ENCODE measurements at regions not wholly inside any gene's neighbourhood (a gene's known extent, or its start where the extent isn't known, plus 50 kb on each side); places are given as distances from the start of the nearest gene placed in this dataset.

DNA sequence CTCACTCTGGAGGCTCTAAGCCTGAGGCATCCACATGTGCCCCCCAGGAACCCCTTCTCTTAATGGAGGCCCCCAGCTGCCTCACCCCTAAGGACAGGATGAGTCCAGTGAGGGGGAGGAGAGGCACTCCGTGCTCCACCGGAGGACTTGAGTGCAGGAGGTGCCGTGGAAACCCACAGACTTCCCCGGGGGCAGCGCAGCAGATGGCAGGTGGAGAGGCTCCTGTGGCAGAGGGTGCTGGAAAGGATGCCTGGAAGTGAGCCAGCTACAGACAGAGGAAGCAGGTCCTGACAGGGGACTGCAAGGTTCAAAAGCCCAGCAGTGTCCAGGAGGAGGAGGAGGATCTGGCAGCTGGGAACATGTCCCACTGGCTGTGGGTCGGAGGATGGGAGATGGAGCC, 1384.0 kb downstream of the TBC1D22A start:
- no peak for DNase-seq (ENCODE audit: low spot score)

DNA sequence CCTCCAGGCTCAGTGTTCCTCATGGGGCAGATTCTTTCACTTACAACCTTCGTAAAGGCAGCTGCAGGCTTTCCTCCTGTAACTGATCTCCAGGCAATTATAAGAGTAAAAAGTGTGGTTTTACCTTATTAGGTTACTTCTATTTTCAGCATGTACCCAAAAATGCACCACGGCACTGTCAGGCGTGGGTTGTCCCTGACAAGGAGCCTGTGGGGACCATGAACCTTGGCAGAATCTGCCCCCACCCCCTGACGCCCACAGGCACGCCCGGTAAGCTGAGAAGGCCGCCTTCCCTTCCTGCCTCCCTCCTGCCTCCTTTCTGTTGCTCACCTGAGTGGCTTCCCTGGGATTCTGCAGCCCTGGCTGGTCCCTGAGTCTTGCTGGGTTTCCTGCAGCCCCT, 1383.3 kb downstream of the TBC1D22A start:
- no peak for DNase-seq (ENCODE audit: low spot score)

DNA sequence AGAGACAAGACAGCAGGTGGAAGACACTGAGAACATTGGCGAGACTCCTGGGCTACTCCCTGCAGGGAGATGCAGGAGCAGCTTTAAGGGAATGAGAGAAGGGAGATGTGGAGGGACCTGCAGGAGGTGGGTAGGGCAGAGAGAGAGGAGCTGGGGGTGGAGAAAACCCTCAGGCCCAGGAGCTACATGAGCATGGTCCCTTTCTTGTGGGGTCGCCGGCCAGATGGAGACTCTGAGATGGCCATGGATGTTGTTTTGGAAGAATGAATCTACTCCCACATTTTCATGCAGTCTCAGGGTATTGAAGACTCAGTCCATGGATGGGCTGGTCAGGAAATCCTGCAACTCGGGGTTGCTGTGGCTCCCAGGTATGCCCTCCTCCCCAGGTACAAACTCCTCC, 1381.9 kb downstream of the TBC1D22A start:
- DNase-seq (ENCODE audit: low spot score): no peak

DNA sequence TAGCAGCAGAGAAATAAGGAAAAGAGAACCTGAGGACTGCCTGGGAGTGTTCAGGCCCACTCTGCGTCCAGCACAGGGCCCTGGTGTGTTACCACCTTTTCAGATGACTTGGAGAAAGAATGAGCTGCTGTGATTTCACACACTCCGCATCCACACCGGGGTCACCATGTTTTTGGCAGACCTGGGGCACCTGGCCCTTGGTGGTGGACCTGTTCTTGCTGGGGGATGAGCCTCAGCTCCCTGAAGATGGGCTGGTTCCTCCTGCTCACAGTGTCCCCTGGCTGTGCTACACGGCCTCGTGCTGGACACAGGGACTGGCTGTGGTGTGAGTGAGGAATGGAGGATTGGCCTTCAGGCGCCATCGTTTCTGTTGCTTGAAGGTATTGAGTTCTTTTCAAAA, 1381.4 kb downstream of the TBC1D22A start:
- no peak for DNase-seq (ENCODE audit: low spot score)

DNA sequence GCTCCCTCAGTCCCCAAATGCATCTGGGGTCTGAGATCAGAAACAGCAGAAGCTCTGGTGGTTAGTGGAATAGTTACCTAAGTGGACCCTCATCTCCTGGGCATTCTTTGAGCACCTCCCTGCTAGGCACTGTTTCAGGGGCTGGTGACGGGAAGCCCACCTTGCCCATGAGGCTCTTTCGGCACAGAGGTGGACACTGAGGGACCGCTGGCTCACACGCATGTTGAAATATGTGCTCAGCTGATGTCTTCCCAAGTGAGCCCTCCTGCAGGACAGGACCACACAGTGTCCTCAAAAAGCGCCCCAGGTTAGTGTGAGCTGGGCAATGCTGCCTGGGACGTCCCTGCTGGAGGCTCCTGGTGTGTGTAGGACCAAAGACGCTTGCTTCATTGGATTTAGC, 1379.9 kb downstream of the TBC1D22A start:
- DNase-seq (ENCODE audit: low spot score): no peak

DNA sequence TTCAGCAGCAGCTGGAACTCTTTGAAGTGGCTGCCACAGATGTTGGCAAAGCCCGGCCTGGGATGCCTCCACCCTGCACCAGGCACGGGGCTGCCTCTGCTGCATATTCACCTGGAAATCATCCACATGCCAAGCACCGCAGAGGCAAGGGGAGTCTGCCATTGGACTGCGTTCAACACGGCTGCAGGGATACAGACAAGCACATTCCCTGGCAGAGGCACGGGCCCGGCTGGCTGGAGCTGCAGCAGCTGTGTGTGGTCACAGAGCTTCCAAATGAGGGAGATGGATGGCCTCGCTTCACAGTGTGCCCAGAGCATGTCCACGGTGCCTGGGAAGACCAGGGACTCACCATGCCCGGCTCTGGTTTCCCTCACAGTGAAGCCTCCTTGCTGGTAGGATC, 1378.9 kb downstream of the TBC1D22A start:
- DNase-seq (ENCODE audit: low spot score): no peak

DNA sequence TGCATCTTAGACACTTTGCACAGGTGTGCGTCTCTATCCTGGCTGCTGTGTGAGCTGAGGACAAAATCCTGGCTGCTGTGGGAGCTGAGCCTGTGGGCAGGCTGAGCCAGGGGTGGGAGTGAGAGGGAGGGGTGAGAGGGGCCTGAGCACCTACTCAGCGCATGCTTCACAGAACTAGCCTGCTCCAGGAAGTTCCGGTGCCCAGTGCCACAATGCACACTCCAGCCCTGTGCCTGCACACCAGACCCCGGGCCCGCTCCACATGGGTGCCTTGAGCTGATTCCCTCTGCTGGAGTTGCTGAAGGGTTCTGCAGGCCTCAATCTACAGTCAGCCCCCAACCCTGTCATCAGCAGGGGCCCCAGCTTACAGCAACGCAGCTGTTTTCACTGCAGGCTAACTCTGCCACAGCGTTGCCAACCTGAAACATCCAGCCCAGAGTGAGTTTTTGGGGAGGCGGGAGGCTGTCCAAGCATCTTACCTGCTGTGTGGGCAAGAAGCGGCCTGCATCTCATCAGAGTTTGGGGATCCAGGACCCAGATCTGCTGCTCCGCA, 1377.9 kb downstream of the TBC1D22A start:
- no peak for DNase-seq (ENCODE audit: low spot score)

DNA sequence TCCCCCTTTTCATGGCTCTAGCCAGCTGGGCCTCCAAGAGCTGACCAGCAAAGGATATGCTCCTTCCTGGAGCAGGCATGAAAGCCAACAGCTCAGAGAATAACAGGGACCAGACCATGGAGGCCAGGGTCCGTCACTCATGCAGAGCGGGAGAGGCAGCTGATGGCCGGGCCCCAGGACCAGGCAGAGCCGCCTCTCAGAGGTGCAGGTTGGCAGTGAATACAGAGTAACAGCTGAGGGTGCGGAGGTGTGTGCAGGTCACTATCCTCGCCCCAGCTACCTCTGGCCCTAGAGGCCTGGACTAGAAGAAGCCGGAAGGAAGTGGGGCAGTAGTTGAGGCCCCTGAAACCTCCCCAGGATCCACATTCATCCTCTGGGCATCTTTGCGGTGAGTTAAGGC, 1377.3 kb downstream of the TBC1D22A start:
- DNase-seq (ENCODE audit: low spot score): no peak

DNA sequence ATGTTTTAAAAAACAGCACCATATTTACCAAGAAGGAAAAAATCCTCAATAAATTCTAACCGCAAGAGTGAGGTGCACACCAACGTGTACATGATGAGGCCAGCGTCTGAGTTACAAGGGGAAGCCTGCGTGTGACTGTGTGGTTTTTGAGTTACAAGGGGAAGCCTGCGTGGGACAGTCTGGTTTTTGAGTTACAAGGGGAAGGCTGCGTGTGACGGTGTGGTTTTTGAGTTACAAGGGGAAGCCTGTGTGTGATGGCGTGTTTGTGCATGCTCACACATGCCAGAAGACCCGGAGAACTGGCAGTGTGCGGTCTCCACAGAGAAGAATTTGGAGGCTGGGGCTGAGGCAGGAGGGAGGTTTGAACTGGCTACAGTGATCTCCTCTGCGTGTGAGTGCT, 1376.4 kb downstream of the TBC1D22A start:
- no peak for DNase-seq (ENCODE audit: low spot score)

DNA sequence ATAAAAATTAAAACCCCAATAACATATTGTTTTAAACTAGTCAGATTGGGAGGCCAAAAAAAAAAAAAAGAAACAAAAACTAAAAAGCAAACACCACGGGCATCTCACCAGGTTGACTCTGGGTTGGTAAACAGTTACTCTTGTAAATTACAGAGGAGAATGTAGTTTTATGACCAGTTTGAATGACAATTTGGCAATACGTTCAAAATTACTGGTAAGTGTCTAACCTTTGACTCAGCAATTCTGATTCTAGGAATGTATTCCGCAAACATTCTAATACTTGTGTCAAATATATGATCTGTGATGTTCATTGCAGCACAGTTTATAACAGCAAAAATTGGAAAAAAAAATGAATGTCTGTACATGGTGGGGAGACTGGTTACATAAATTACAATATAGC, 1376.0 kb downstream of the TBC1D22A start:
- DNase-seq (ENCODE audit: low spot score): no peak

DNA sequence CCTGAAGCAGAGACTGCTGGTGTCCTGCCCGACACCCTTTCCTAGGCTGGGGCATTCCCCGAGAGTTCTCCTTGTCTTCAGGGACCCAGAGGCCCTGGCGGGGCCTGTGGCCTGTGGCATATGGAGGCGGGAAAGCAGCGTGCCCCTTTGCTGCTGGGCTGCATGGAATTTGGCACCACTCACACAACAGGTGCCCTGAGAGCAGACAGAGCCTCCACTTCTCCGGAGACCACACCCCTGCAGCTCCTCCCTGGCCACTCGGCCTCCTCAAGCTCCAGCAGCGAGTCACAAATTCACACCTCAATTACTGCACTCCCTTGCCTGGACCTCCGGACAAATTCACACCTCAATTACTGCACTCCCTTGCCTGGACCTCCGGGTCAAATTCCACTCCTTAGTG, 1375.2 kb downstream of the TBC1D22A start:
- DNase-seq (ENCODE audit: low spot score): no peak

DNA sequence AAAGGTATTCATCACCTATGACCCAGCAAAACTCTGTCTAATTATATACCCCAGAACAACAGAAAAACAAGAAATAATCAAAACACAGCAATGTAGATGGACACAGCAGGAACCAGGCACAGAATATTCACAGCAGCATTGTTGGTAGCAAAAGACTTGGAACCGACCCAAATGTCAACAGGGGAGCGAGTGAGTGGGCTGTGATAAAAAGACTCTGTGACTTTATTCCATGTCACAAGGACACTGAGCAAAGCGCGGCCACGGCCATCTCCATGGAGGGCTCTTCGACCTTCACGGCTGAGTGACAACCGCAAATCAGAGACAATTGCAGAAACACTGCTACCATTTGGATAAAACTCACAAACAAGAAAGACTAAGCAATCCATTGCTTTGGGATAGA, 1373.1 kb downstream of the TBC1D22A start:
- no peak for DNase-seq (ENCODE audit: low spot score)

DNA sequence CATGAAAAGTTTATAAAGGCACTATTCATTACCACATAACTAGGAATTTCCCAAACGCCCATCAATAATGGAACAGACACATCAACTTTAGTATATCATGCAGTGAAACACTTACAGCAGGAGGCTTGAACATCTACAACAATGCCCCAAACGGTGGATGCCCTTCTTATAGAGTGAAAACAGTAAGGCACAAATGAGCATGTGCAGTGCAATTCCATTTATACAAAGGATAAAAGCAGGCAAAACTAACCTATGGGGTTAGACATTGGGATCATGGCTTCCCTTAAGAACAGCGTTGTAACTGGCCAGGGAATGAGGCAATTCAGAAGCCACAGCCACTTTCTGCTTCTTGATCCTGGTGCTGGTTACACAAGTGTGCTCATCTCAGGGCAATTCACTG, 1363.0 kb downstream of the TBC1D22A start:
- no peak for DNase-seq (ENCODE audit: low spot score)

DNA sequence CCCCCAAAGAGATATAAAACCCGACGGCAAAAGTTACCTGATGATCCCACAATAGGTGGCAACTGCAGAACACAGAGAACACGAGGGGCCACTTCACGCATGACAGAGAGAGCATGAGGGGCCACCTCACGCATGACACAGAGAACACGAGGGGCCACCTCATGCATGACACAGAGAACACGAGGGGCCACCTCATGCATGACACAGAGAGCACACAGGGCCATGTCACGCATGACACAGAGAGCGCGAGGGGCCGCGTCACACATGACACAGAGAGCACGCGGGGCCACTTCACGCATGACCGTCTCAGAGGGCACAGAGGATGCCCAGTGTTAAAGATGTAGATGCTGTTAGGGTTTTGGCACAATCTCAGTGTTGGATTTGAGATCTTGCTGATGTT, 1359.5 kb downstream of the TBC1D22A start:
- no peak for DNase-seq (ENCODE audit: low spot score)

DNA sequence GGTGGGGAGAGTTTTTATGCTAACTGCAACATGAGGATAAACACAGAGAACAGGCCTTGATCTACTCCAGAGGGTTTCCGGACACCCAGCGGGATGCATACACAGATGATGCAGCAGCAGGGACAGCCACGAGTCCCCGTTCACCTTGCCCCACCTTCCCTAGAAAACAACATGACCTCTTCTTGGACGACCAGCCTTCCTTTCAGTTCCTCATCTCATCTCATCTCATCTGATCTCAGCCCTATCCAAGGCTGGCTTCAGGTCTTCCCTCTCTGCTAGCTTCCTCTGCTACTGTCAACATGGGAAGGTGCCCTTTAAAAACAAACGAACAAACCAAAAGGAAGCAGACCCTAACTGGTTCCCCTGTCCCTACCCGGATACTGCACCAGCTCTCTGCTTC, 1356.2 kb downstream of the TBC1D22A start:
- no peak for DNase-seq (ENCODE audit: low spot score)

DNA sequence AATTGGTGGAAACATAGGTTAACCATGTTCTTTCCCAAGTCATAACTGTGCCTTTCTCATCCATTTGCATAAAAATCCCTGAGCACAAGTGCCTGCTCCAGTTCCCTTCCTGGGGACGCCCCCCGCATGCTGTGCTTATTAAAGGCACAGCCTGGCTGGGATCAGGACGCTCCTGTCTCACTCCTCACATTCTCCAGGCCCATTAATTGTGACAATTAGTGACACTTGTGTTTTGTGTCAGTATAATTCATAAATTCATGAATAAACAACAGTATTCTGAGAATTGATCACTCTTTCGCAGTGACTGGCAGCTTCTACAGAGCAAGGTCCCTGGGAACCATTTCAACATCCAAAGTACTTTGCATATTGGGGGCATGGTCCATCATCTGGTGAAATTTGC, 1354.4 kb downstream of the TBC1D22A start:
- no peak for DNase-seq (ENCODE audit: low spot score)

DNA sequence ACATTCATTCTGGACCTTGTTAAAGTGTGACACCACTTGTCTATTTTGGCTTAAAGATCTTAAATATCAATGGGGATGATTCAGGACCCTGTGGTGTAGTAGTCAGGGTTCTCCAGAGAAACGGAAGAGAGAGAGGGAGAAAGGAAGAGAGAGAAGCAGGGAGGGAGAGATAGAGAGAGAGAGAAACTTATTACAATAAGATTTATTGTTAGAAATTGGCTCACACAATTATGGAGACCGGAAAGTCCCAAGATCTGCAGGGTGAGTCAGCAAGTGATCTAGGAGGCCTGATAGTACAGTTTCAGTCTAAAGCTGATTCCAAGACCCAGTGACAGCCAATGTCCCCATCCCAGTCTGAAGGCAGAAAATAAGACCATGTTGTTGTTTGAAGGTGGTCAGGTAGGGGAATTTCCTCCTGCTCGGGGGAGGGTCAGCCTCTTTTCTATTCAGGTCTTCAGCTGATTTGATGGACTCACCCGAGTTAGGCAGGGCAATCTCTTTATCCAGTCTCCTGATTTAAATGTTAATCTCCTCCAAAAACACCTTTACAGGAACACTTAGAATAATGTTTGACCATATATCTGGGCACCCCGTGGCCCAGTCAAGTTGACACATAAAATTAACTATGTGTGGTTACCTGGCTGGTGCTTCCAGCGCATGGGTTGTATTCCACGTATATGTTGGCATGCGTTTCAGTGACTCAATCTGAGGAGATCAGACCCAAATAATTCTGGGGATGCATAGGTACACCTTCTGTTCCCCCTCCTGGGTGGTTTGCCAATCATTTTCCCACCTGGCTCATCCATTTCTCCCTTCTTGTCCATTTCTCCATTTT, 1350.5 kb downstream of the TBC1D22A start:
- no peak for DNase-seq (ENCODE audit: low spot score)

DNA sequence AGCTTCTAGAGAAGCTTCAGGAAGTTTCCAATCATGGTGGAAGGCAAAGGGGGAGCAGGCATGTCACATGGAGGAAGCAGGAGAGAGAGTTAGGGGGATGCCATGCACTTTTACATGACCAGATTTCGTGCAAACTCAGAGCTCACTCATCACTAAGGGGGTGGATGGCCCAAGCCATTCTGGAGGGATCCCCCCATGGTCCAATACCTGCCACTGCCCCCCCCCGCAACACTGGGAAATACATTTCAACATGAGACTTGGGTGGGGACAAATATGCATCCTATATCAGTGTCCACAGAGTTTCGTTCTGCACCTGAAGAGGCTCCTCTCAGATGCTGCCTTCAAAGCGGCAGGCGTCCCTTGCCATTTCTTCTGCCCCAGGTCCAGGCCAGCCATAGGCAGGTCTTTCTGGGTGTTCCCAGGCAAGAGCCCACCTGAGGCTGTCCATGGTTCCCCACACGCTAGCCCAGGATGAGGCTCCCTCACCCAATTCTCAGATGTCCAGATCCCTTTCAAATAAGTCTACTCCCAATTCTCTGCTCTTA, 1344.3 kb downstream of the TBC1D22A start:
- DNase-seq (ENCODE audit: low spot score): no peak

DNA sequence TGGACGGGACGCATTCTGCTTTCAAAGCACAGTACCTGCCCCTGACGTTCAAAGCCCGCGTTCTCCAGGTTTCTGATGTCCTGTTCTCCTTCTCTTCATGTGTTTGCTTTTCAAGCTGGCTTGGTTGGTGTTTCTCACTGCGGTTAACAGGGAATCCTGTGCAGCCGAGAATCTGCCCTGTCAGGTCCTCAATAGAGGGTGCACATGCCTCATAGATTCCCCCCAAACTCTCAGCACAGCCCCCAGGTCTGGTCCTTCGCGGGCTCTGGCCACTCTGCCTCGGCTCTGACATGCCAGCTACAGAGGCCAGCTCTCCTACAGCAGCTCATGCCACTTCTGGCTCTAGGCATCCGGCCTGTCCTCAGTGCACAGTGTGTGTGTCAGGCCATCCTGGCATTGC, 1343.8 kb downstream of the TBC1D22A start:
- no peak for DNase-seq (ENCODE audit: low spot score)

DNA sequence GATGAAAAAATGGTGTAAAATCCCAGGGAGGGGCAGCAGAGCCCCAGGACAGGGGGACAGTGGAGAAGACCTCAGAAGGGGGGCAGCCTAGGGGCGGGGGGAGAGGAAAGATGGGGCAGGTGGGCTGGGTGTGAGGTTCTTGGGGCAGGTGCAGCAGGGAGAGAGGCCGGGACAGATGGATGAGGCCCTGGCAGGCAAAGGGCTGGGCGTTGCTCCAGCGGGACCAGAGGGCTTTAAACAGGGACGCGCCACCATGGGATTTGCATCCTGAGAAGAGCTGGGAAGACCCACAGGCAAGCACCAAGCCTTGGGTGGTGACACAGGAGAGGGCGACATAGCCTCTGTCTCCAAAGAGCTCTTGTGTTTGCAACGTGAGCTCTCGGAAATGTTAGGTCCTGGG, 1342.8 kb downstream of the TBC1D22A start:
- no peak for DNase-seq (ENCODE audit: low spot score)

DNA sequence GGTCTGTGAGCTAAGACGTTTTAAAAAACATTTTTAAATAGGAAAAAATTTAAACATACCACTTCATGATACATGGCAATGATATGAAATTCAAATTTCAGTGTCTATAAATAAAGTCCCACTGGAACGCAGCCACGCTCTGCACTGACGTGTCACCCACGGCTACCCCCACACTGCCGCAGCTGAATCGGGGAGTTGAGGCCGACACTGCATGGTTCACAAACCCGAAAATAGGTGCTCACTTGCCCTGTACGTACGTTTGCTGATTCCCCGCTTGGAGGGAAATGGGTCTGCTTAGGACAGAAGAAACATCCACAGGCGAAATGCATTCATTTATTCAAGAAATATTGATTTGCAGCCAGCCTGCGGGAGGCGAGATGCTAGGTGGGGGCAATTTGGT, 1342.3 kb downstream of the TBC1D22A start:
- no peak for DNase-seq (ENCODE audit: low spot score)

DNA sequence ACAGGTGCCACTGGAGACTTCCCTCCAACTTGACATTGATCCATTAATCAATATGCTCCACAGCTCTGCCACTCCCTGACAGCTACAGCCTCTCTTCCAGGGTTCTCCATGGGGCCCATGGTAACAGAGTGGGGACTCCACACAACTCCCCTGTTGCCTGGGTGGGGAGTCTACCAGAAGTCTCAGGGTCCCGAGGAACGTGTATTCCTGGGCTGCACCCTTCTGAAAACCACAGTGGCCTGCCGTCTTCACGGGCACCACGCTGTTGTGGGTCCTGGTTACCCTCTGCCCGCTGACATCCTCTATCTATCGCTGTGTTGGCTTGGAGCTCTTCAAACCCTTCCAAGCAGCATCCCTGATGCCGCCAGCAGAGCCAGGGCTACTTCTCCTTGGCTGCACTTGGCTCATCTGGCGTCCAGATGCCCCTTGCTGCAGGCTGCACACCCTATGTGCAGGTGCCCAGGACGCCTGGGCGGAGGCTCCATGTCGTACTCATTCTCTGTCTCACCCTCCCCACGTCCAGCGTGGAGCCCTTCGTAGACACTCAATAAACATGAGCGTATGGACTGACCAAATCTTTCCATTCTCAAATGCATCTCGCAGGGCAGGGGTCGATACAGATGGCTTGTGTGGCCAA, 1341.8 kb downstream of the TBC1D22A start:
- no peak for DNase-seq (ENCODE audit: low spot score)

Data from HT-29 (cell line).